Activated CD4-positive, alpha-beta T cell treated with anti-CD3 and anti-CD28 coated beads, Interleukin-2, amount 10 ng/mL, durations not matched to agents 24 days and 14 days (primary cell): ENCODE measurements at regions not wholly inside any gene's neighbourhood (a gene's known extent, or its start where the extent isn't known, plus 50 kb on each side); places are given as distances from the start of the nearest gene placed in this dataset.

Experiments
- DNase-seq: peaks from one replicate; pipeline ENCODE4 v3.0.0; 2022
- H3K27ac Mint-ChIP-seq: one replicate; pipeline ENCODE4 v1.8.0; 2022; ENCODE audit warnings: mild to moderate bottlenecking, mixed read lengths
- H3K27me3 Mint-ChIP-seq: one replicate; pipeline ENCODE4 v1.8.0; 2022; ENCODE audit warnings: mixed read lengths
- H3K36me3 Mint-ChIP-seq: one replicate; pipeline ENCODE4 v1.8.0; 2022; ENCODE audit warnings: low read depth, mild to moderate bottlenecking, mixed read lengths
- H3K4me1 Mint-ChIP-seq: one replicate; pipeline ENCODE4 v1.8.0; 2021; ENCODE audit warnings: mixed read lengths
- H3K4me3 Mint-ChIP-seq: one replicate; pipeline ENCODE4 v1.8.0; 2022; ENCODE audit warnings: mild to moderate bottlenecking, moderate library complexity, mixed read lengths
- H3K9me3 Mint-ChIP-seq: one replicate; pipeline ENCODE4 v1.8.0; 2021; ENCODE audit warnings: mixed read lengths
- intact Hi-C: fragments of 100-400 bp; cut with micrococcal nuclease; formaldehyde crosslinking; loops from one replicate; pipeline ENCODE4 v1.15.1; 2023

- H3K4me3 Mint-ChIP-seq: no peak overlapping the region
- H3K27me3 Mint-ChIP-seq: peaks cover 2% of the 10 kb centered on the region
- intact Hi-C loops: no loop called here
- no peaks in the 10 kb centered on the region for H3K4me1 Mint-ChIP-seq
- H3K27ac Mint-ChIP-seq: no peak overlapping the region
- no peaks in the 10 kb centered on the region for H3K36me3 Mint-ChIP-seq
- H3K9me3 Mint-ChIP-seq: peaks cover 9% of the 10 kb centered on the region
- DNase-seq: no peak
These were observed 198.2 kb downstream of the MAF start for GRCh38 chr16:79402356-79402755.

- Mint-ChIP-seq H3K27ac (no peak overlapping the region), H3K9me3 (peaks cover 9% of the 10 kb centered on the region), H3K4me3 (no peak overlapping the region), H3K4me1 (no peaks in the 10 kb centered on the region), H3K27me3 (peaks cover 2% of the 10 kb centered on the region), H3K36me3 (no peaks in the 10 kb centered on the region)
- intact Hi-C loops: no loop called here
- DNase-seq: no peak
These were observed 198.8 kb downstream of the MAF start for GRCh38 chr16:79401782-79402181.

GRCh38 chr16:79401157-79401556 lies 199.4 kb downstream of the MAF start:
- Mint-ChIP-seq H3K27ac (no peak overlapping the region), H3K4me1 (no peaks in the 10 kb centered on the region), H3K9me3 (peaks cover 9% of the 10 kb centered on the region), H3K27me3 (peaks cover 2% of the 10 kb centered on the region), H3K4me3 (no peak overlapping the region), H3K36me3 (no peaks in the 10 kb centered on the region)
- intact Hi-C loops: no loop called here
- no peak for DNase-seq

GRCh38 chr16:79400462-79401149 lies 199.9 kb downstream of the MAF start:
- Mint-ChIP-seq H3K4me1 (no peaks in the 10 kb centered on the region), H3K9me3 (peaks cover 9% of the 10 kb centered on the region), H3K27me3 (peaks cover 2% of the 10 kb centered on the region), H3K36me3 (no peaks in the 10 kb centered on the region), H3K27ac (no peak overlapping the region), H3K4me3 (no peak overlapping the region)
- DNase-seq: no peak
- intact Hi-C loops: no loop called here

GRCh38 chr16:79395591-79395990 lies 204.9 kb downstream of the MAF start:
- DNase-seq: no peak
- Mint-ChIP-seq H3K27ac (no peak overlapping the region), H3K36me3 (no peaks in the 10 kb centered on the region), H3K9me3 (peaks cover 6% of the 10 kb centered on the region), H3K27me3 (peaks cover 8% of the 10 kb centered on the region), H3K4me3 (no peak overlapping the region), H3K4me1 (peaks cover 2% of the 10 kb centered on the region)
- intact Hi-C loops: no loop called here

GRCh38 chr16:79394206-79394605 lies 206.3 kb downstream of the MAF start:
- H3K36me3 Mint-ChIP-seq: no peaks in the 10 kb centered on the region
- peaks cover 6% of the 10 kb centered on the region for H3K9me3 Mint-ChIP-seq
- H3K27ac Mint-ChIP-seq: no peak overlapping the region
- intact Hi-C loops: no loop called here
- peaks cover 8% of the 10 kb centered on the region for H3K27me3 Mint-ChIP-seq
- peaks cover 2% of the 10 kb centered on the region for H3K4me1 Mint-ChIP-seq
- no peak overlapping the region for H3K4me3 Mint-ChIP-seq
- no peak for DNase-seq

- H3K27ac Mint-ChIP-seq: no peak overlapping the region
- H3K9me3 Mint-ChIP-seq: peaks cover under 1% of the 10 kb centered on the region
- intact Hi-C loops: no loop called here
- H3K36me3 Mint-ChIP-seq: no peaks in the 10 kb centered on the region
- no peak overlapping the region for H3K4me3 Mint-ChIP-seq
- H3K4me1 Mint-ChIP-seq: peaks cover 2% of the 10 kb centered on the region
- H3K27me3 Mint-ChIP-seq: peaks cover 8% of the 10 kb centered on the region
- DNase-seq: no peak
These were observed 207.0 kb downstream of the MAF start for GRCh38 chr16:79393564-79393963.

GRCh38 chr16:79393127-79393526 lies 207.4 kb downstream of the MAF start:
- Mint-ChIP-seq H3K4me3 (no peak overlapping the region), H3K27me3 (peaks cover 8% of the 10 kb centered on the region), H3K27ac (no peak overlapping the region), H3K9me3 (no peaks in the 10 kb centered on the region), H3K4me1 (peaks cover 2% of the 10 kb centered on the region), H3K36me3 (no peaks in the 10 kb centered on the region)
- intact Hi-C loops: no loop called here
- no peak for DNase-seq

GRCh38 chr16:79392081-79392480 lies 208.5 kb downstream of the MAF start:
- Mint-ChIP-seq H3K27ac (no peak overlapping the region), H3K36me3 (no peaks in the 10 kb centered on the region), H3K4me3 (no peak overlapping the region), H3K27me3 (peaks cover 8% of the 10 kb centered on the region), H3K9me3 (no peaks in the 10 kb centered on the region), H3K4me1 (peaks cover 2% of the 10 kb centered on the region)
- intact Hi-C loops: no loop called here
- no peak for DNase-seq

GRCh38 chr16:79391395-79391794 lies 209.1 kb downstream of the MAF start:
- Mint-ChIP-seq H3K4me1 (peaks cover 2% of the 10 kb centered on the region), H3K9me3 (no peaks in the 10 kb centered on the region), H3K4me3 (no peak overlapping the region), H3K36me3 (no peaks in the 10 kb centered on the region), H3K27ac (no peak overlapping the region), H3K27me3 (peaks cover 8% of the 10 kb centered on the region)
- intact Hi-C loops: no loop called here
- DNase-seq: no peak

GRCh38 chr16:79390481-79391051 lies 210.0 kb downstream of the MAF start:
- H3K9me3 Mint-ChIP-seq: no peaks in the 10 kb centered on the region
- H3K4me1 Mint-ChIP-seq: peaks cover 2% of the 10 kb centered on the region
- no peak overlapping the region for H3K4me3 Mint-ChIP-seq
- no peaks in the 10 kb centered on the region for H3K36me3 Mint-ChIP-seq
- no peak for DNase-seq
- H3K27ac Mint-ChIP-seq: no peak overlapping the region
- intact Hi-C loops: no loop called here
- peaks cover 8% of the 10 kb centered on the region for H3K27me3 Mint-ChIP-seq

GRCh38 chr16:79388396-79388795 lies 212.1 kb downstream of the MAF start:
- H3K9me3 Mint-ChIP-seq: no peaks in the 10 kb centered on the region
- peaks cover 2% of the 10 kb centered on the region for H3K4me1 Mint-ChIP-seq
- H3K27ac Mint-ChIP-seq: no peak overlapping the region
- no peaks in the 10 kb centered on the region for H3K36me3 Mint-ChIP-seq
- H3K4me3 Mint-ChIP-seq: no peak overlapping the region
- intact Hi-C loops: no loop called here
- peaks cover 8% of the 10 kb centered on the region for H3K27me3 Mint-ChIP-seq
- DNase-seq: no peak

- intact Hi-C loops: no loop called here
- peaks cover 5% of the 10 kb centered on the region for H3K9me3 Mint-ChIP-seq
- no peak for DNase-seq
- H3K27me3 Mint-ChIP-seq: peaks cover 4% of the 10 kb centered on the region
- H3K36me3 Mint-ChIP-seq: no peaks in the 10 kb centered on the region
- H3K4me1 Mint-ChIP-seq: peaks cover 6% of the 10 kb centered on the region
- no peak overlapping the region for H3K27ac Mint-ChIP-seq
- H3K4me3 Mint-ChIP-seq: no peak overlapping the region
These were observed 214.2 kb downstream of the MAF start for GRCh38 chr16:79386299-79386698.

GRCh38 chr16:79381603-79382042 lies 218.9 kb downstream of the MAF start:
- intact Hi-C loops: no loop called here
- H3K36me3 Mint-ChIP-seq: no peaks in the 10 kb centered on the region
- peaks cover 17% of the 10 kb centered on the region for H3K4me1 Mint-ChIP-seq
- no peak for DNase-seq
- no peak overlapping the region for H3K27ac Mint-ChIP-seq
- H3K9me3 Mint-ChIP-seq: peaks cover 20% of the 10 kb centered on the region
- H3K4me3 Mint-ChIP-seq: no peak overlapping the region
- peaks cover 3% of the 10 kb centered on the region for H3K27me3 Mint-ChIP-seq
